SU-DHL-6 (cell line): ENCODE measurements at regions not wholly inside any gene's neighbourhood (a gene's known extent, or its start where the extent isn't known, plus 50 kb on each side); places are given as distances from the start of the nearest gene placed in this dataset.

Source experiments
- EZH2phosphoT487 ChIP-seq: fragments of 200-600 bp; sonication (generic), shearing (Covaris generic); conservative IDR thresholded peaks from 2 replicates; pipeline ENCODE4 v1.6.1; 2018; ENCODE audit warnings: mild to moderate bottlenecking, antibody characterized with exemption, low read length, moderate library complexity, mixed read lengths
- TF ChIP-seq, protein P1 (sequence below): fragments of 200-600 bp; sonication (generic); IDR thresholded peaks from one replicate; pipeline ENCODE4 v1.5.1; 2017; ENCODE audit warnings: antibody characterized with exemption, mild to moderate bottlenecking, low read length, moderate library complexity; ENCODE audit not compliant: insufficient read depth, poor library complexity, severe bottlenecking

DNA sequence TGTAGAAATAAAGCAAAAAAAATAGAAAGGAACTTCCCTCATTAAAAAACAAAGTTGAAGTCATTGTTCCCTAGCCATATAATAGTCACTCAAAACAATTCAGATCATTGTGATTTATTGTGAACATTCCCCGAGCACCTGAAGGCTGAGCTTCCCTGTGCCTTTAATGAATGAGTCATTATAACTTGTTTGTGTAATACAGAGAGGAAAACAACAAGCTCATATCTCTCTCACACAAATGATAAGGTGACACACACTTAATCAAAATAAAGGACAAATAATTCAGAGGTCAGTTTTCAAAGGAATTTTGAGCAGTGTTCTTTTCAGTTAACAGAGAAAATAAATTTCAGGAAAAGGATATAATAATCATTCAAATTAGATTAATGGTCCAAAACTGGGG lies 326.2 kb downstream of the DUSP10 start:
- TF ChIP-seq, protein P1, sequence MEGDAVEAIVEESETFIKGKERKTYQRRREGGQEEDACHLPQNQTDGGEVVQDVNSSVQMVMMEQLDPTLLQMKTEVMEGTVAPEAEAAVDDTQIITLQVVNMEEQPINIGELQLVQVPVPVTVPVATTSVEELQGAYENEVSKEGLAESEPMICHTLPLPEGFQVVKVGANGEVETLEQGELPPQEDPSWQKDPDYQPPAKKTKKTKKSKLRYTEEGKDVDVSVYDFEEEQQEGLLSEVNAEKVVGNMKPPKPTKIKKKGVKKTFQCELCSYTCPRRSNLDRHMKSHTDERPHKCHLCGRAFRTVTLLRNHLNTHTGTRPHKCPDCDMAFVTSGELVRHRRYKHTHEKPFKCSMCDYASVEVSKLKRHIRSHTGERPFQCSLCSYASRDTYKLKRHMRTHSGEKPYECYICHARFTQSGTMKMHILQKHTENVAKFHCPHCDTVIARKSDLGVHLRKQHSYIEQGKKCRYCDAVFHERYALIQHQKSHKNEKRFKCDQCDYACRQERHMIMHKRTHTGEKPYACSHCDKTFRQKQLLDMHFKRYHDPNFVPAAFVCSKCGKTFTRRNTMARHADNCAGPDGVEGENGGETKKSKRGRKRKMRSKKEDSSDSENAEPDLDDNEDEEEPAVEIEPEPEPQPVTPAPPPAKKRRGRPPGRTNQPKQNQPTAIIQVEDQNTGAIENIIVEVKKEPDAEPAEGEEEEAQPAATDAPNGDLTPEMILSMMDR = no peak
- no peak for TF ChIP-seq EZH2phosphoT487
